ENCODE measurements at regions not wholly inside any gene's neighbourhood (a gene's known extent, or its start where the extent isn't known, plus 50 kb on each side); places are given as distances from the start of the nearest gene placed in this dataset.

DNA sequence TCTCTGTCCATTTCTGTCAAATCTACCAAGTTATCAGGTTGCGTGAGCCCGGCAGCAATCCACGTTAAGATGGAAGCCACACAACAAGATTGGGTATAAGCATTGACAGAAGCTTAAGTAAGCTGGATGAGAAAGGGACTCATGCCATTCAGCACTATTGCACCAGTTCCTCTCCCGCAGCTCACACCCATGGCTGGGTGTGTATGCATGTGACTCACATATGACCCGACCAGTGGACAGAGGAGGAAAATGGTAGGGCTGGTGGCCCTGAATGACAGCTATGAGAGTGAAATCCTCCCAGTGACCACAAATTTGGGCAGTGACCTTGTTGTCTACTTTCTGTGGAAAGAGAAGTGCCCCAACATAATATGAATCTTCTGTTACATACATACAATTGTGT is 113.5 kb downstream of the OTOR start:
- intact Hi-C loops (cut with micrococcal nuclease), result no loop called here
- H3K4me1 ChIP-seq (ENCODE audit: control insufficient read depth in 1 of 2, insufficient read depth in 2 of 2, low read length in 2 of 2), result no peaks in the 10 kb centered on the region
- H3K9me3 ChIP-seq (replicated peaks in 1 of 2; ENCODE audit: control insufficient read depth in 1 of 2, insufficient read depth in 1 of 2, low read length in 2 of 2), result peaks cover 0 to 10% of the 10 kb centered on the region in 2 donors
- H3K9me3 Mint-ChIP-seq, result peaks cover 2 to 28% (median 8%) of the 10 kb centered on the region in 7 donors
- WGBS (ENCODE audit: insufficient coverage), result no CpG with 5 or more reads among the region's 5 CpGs
- no peak overlapping the region for H3K27ac ChIP-seq (ENCODE audit: low read depth in 1 of 2, low read length in 2 of 2)
- H4K20me1 ChIP-seq (ENCODE audit: insufficient read depth, low read length), result no peaks in the 10 kb centered on the region
- no peaks in the 10 kb centered on the region for H3K36me3 Mint-ChIP-seq
- H3K4me1 Mint-ChIP-seq, result no peaks in the 10 kb centered on the region
- no peak overlapping the region for H3K27ac Mint-ChIP-seq
- H3K9ac ChIP-seq (ENCODE audit: insufficient read depth, low read length, poor library complexity, severe bottlenecking), result no peak overlapping the region
- H3K4me3 Mint-ChIP-seq, result no peak overlapping the region
- no peaks in the 10 kb centered on the region for H3K79me2 ChIP-seq (ENCODE audit: insufficient read depth, low read length)
- no peaks in the 10 kb centered on the region for H3K27me3 Mint-ChIP-seq (ENCODE audit: low read depth in 3 of 3)
- TF ChIP-seq, protein P1, sequence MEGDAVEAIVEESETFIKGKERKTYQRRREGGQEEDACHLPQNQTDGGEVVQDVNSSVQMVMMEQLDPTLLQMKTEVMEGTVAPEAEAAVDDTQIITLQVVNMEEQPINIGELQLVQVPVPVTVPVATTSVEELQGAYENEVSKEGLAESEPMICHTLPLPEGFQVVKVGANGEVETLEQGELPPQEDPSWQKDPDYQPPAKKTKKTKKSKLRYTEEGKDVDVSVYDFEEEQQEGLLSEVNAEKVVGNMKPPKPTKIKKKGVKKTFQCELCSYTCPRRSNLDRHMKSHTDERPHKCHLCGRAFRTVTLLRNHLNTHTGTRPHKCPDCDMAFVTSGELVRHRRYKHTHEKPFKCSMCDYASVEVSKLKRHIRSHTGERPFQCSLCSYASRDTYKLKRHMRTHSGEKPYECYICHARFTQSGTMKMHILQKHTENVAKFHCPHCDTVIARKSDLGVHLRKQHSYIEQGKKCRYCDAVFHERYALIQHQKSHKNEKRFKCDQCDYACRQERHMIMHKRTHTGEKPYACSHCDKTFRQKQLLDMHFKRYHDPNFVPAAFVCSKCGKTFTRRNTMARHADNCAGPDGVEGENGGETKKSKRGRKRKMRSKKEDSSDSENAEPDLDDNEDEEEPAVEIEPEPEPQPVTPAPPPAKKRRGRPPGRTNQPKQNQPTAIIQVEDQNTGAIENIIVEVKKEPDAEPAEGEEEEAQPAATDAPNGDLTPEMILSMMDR (IDR thresholded peaks at IDR 0.05), result no peak
- DNase-seq, result no peak
- no peak overlapping the region for H3K4me3 ChIP-seq (replicated peaks in 1 of 3; ENCODE audit: low read depth in 2 of 3, low read length in 3 of 3)
- no peaks in the 10 kb centered on the region for H3K27me3 ChIP-seq (ENCODE audit: control insufficient read depth in 2 of 2, insufficient read depth in 2 of 2, low read length in 2 of 2)
- H3K4me2 ChIP-seq (replicated peaks; ENCODE audit: extremely low read depth, low read length, poor library complexity, severe bottlenecking), result no peak overlapping the region
- H2AFZ ChIP-seq (ENCODE audit: insufficient read depth, low read depth, low read length, poor library complexity, severe bottlenecking), result no peak overlapping the region
- no peaks in the 10 kb centered on the region for H3K36me3 ChIP-seq (replicated peaks in 1 of 2; ENCODE audit: control insufficient read depth in 1 of 2, insufficient read depth in 2 of 2, low read length in 2 of 2)

DNA sequence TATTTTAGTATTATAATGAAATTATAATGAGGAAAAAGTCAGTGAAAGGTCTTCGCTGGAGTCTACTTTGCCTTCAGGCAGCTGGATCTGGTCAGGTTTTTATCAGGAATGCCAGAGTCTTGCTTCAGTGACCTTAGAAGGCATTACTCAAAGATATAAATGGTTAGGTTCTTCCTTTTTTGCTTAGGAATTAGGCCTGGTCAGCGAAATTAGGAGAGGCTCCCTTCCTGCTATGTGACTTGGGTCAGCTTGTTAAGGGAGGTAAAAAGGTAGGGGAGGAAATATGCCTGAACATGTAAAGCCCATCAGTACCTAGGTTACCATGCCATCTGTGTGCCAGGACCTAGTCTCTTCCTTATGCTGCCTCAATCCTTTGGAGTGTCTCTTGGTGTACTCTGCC is 115.1 kb downstream of the OTOR start:
- Mint-ChIP-seq H3K4me1 (no peaks in the 10 kb centered on the region), H3K4me3 (no peak overlapping the region), H3K27me3 (ENCODE audit: low read depth in 3 of 3) (no peaks in the 10 kb centered on the region), H3K36me3 (no peaks in the 10 kb centered on the region), H3K9me3 (peaks cover 2 to 20% (median 5%) of the 10 kb centered on the region in 7 donors), H3K27ac (no peak overlapping the region)
- 100% methylated on average over 1 of the region's 2 CpGs for WGBS (ENCODE audit: insufficient coverage)
- Histone ChIP-seq H3K4me1 (ENCODE audit: control insufficient read depth in 1 of 2, insufficient read depth in 2 of 2, low read length in 2 of 2) (no peaks in the 10 kb centered on the region), H3K9ac (ENCODE audit: insufficient read depth, low read length, poor library complexity, severe bottlenecking) (no peak overlapping the region), H3K4me2 (replicated peaks; ENCODE audit: extremely low read depth, low read length, poor library complexity, severe bottlenecking) (no peak overlapping the region), H3K9me3 (replicated peaks in 1 of 2; ENCODE audit: control insufficient read depth in 1 of 2, insufficient read depth in 1 of 2, low read length in 2 of 2) (peaks cover 0 to 10% of the 10 kb centered on the region in 2 donors), H3K4me3 (replicated peaks in 1 of 3; ENCODE audit: low read depth in 2 of 3, low read length in 3 of 3) (no peak overlapping the region), H3K79me2 (ENCODE audit: insufficient read depth, low read length) (no peaks in the 10 kb centered on the region), H3K36me3 (replicated peaks in 1 of 2; ENCODE audit: control insufficient read depth in 1 of 2, insufficient read depth in 2 of 2, low read length in 2 of 2) (no peaks in the 10 kb centered on the region), H3K27ac (ENCODE audit: low read depth in 1 of 2, low read length in 2 of 2) (no peak overlapping the region), H4K20me1 (ENCODE audit: insufficient read depth, low read length) (no peaks in the 10 kb centered on the region), H2AFZ (ENCODE audit: insufficient read depth, low read depth, low read length, poor library complexity, severe bottlenecking) (no peak overlapping the region), H3K27me3 (ENCODE audit: control insufficient read depth in 2 of 2, insufficient read depth in 2 of 2, low read length in 2 of 2) (no peaks in the 10 kb centered on the region)
- TF ChIP-seq, protein P1 (IDR thresholded peaks at IDR 0.05), result no peak
- intact Hi-C loops (cut with micrococcal nuclease), result no loop called here
- DNase-seq, result no peak

Data from CD14-positive monocyte (primary cell).